DLD1 (cell line): ENCODE measurements at regions not wholly inside any gene's neighbourhood (a gene's known extent, or its start where the extent isn't known, plus 50 kb on each side); places are given as distances from the start of the nearest gene placed in this dataset.

Experiments
- in situ Hi-C: cut with HindIII; loops from 2 replicates; pipeline ENCODE4 v1.10.0; 2017; ENCODE audit warnings: low sequenced_read_pairs

DNA sequence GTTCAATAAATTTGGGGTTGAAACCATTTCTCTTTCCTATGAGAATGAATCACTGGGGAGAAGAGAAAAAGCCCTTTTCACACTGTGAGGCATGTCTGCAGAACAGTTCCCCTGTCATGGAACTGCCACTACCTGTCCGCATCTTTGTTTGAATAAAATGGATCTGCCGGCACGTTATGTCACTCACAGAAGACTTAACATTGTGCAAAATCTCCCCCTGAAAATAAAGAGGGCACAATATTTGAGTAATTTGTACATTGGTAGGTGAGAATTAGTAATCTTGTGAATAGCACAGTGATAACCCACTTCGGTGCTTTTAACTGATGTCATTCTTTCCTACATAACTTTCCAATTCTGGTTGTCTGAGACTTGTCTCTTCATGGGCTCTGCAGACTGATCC is 804.0 kb downstream of the C6orf118 start:
- in situ Hi-C loops = no loop called here

- in situ Hi-C loops = no loop called here
Measured at GRCh38 chr6:164502833-164503232, 806.6 kb downstream of the C6orf118 start.

DNA sequence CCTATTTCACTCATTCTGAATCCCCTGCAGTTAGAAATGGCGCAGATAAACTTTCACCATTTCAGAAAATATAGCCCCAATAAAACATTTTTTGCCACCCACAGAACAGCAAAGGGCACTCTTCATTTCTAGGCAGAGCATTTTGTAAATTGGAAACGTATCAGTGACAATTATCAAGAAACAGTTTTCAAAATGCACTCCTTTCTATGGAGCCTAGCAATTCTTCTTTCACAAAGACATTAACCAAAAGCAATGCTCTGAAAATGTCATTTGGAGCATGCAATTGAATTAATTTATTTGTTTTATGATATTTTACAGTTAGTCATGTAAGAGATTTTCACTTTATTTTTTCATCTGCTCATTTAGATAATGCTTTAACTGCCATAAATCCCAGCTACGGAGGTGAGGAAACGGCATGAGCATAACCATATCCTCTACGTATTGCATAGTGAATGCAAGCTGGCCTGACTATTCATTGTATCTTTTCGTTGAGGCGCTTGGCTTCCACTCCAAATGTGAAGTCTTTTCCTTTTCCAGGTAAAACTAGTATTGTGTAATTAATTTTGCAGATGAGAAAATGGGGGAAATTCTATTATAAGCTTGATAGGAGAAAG is 813.4 kb downstream of the C6orf118 start:
- in situ Hi-C loops = no loop called here

GRCh38 chr6:164478426-164478825 is 831.0 kb downstream of the C6orf118 start:
- in situ Hi-C loops = no loop called here

- in situ Hi-C loops = no loop called here
Measured at GRCh38 chr6:164477790-164478189, 831.6 kb downstream of the C6orf118 start.

- in situ Hi-C loops = no loop called here
Measured at GRCh38 chr6:164477101-164477500, 832.3 kb downstream of the C6orf118 start.

- in situ Hi-C loops = no loop called here
Measured at GRCh38 chr6:164469276-164469949, 840.0 kb downstream of the C6orf118 start.

DNA sequence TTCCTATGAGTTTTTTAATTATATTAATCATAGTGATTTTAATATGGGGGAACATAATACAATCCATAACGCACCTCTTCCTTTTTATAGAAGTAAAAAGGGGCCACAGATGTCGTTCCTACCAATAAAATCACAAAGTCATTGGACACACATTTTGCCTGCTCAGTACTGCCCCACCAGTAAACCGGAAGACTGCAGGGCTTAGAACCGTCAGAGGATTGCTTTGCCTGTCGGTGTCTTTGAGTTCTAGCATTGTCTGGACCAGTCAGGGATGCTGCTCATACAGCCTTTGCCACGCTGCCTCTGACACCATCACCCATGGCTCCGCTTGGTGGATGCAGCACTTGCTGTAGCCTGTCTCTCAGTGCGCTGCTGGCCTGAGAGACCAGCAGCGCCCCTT is 853.6 kb downstream of the C6orf118 start:
- in situ Hi-C loops = no loop called here

GRCh38 chr6:164453835-164454234 is 855.6 kb downstream of the C6orf118 start:
- in situ Hi-C loops = no loop called here

DNA sequence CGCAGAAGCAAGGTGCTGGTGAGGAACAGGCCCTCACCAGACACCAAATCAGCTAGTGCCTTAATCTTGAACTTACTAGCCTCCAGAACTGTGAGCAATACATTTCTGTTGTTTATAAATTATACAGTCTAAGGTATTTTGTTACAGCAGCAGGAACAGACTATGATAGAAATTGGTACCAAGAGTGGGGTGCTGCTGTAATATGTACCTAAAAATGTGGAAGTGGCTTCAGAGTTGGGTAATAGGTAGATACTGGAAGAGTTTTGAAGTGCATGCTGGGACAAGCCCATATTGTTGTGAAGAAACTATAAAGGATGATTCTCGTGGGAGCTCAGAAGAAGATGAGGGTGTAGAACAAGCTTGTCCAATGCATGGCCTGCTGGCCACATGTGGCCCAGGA is 866.8 kb downstream of the C6orf118 start:
- in situ Hi-C loops = no loop called here

DNA sequence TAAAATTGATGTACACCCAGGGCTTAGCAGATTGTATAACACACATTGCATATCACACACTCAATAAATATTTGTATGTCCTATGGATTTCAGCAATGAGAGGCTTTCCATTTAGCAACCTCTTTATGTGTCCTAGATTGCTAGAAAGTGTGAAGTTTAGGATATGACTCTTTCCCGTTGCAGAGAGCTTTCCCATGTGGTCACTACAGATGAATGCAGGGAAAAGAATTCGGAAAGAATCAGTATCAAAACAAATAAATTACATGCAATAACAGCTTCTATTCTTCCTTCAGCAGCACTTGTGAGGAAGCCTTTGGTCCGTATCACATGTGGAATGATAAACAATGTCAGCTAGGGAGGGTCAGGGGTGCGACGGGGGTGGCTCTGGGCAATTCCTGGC is 870.1 kb downstream of the C6orf118 start:
- in situ Hi-C loops = loop anchor here (10.0 kb wide), 1 partner anchor 65 kb away; no protein-coding TSS in a partner anchor

- in situ Hi-C loops = loop anchor here (10.0 kb wide), 1 partner anchor 62 kb away; no protein-coding TSS in a partner anchor
Measured at GRCh38 chr6:164436976-164437375, 872.4 kb downstream of the C6orf118 start.

GRCh38 chr6:164427728-164428402 is 881.5 kb downstream of the C6orf118 start:
- in situ Hi-C loops = no loop called here

DNA sequence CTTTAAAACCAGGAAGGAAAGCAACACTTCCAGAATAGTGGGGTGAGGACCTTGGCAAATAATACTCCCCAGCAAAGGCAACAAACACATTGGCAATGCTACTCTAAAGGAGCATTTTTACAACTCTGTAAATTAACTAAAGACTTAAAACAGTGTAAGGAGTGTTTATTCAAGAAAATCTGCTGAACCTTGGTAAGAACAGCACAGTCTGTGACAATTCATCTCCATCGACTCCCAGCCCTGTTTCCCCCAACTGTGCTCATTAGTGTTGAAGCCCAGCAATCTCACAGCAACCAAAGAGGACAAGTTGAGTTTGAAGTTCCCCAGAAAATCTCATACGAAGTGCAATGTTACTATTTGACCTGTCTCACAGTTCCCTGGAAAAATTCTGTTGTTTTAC is 884.9 kb downstream of the C6orf118 start:
- in situ Hi-C loops = no loop called here

DNA sequence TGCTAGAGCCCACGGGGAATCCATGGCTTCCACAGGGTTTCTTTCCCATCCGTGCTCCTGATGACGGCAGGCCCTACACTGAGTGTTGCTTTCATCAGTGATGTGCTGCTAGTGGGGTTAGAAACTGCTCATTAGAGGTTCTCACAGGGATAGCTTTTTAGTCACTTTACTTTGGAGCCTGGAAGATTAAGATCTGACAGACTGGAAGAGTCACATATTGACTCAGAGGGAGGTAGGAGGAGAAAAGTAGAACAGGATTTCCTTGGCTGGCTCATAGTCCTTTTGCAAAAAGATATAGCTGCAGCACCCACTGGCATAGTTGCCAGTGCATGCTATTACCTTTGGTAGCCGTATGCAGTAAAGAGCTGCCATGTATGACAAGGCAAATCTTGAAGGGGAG is 890.3 kb downstream of the C6orf118 start:
- in situ Hi-C loops = no loop called here

GRCh38 chr6:164418262-164418588 is 891.2 kb downstream of the C6orf118 start:
- in situ Hi-C loops = no loop called here

DNA sequence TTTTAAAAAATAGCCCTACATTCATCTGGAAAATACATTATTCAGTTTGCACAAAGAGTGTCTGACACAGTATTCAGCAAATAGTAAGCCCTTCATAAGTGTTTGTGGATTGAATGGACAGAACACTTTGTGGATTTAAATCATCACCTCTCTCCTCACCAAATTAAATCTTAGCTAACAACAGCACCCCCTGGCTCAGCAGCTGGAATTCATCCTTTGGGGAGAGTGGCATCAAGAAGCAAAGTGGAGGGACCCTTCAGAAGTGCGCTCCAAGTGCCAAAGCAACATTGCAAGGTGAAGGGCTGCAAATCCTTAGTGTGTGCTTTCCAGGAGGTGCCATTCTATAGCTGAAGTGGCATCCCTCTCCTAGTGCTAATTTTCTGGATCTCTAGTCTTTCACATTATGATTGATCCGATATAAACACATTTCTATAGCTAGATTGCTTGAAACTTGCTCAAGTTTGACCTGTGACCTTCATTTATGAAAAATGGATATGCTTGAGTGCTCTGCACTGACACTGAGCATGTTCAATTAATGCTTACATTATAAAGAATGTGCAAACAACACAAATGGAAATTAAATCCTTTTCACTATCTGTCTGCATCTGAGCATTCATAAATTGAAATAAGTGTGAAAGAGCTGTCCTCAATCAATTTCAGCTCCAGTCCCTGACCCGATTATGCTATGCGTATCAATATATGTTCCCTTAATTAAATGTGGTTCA is 891.7 kb downstream of the C6orf118 start:
- in situ Hi-C loops = no loop called here

DNA sequence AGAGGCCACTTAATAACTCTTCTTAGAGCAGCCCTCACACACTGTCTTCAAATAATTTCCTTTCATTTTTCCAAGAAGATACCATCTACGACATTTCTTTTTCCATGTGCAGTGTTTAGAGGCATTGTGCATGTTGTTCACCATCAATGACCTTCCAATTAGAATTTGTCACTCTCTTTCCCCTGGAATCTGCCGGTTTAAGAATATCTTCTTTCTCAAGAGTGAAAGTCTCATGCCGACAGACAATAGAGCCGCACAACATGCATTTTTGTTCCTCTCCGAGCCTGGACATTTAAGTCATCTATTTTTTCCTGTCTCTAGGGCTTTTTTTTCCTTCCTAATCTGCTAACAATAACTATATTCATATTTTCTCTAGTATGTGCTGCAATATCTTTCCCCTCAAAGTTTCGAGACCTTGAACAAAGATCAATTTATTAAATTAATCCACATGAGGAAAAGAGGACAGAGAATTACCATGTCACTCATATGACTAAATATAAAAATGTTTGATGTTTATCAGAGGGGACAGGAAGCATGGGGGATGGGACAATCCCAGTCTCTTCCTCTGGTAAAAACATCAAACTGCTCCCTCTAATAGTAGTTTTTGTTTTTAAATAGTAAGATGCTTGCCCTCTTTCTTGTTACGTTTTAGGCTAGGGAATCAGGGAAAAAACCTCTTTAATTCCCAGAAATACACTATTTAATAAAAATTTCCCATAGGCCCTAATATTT is 893.4 kb downstream of the C6orf118 start:
- in situ Hi-C loops = no loop called here

GRCh38 chr6:164414695-164415094 is 894.7 kb downstream of the C6orf118 start:
- in situ Hi-C loops = no loop called here

- in situ Hi-C loops = no loop called here
Measured at GRCh38 chr6:164412566-164412965, 896.8 kb downstream of the C6orf118 start.

GRCh38 chr6:164410017-164410416 is 899.4 kb downstream of the C6orf118 start:
- in situ Hi-C loops = no loop called here
